Brain microvascular endothelial cell (primary cell): ENCODE measurements at regions not wholly inside any gene's neighbourhood (a gene's known extent, or its start where the extent isn't known, plus 50 kb on each side); places are given as distances from the start of the nearest gene placed in this dataset.
A peak's percentile ranks its signal among the peaks of the same experiment; 100 is the strongest.

Source experiments
- DNase-seq: peaks from one replicate; pipeline ENCODE4 v3.0.0-alpha.2; 2020
- H3K27ac ChIP-seq: fragments of 250-450 bp; sonication (Bioruptor Pico); 2 replicates; pipeline ENCODE4 v1.5.1; 2020; ENCODE audit warnings: mild to moderate bottlenecking, moderate library complexity
- H3K27me3 ChIP-seq: fragments of 250-450 bp; sonication (Bioruptor Pico); replicated peaks from 2 replicates; pipeline ENCODE4 v1.5.1; 2020; ENCODE audit warnings: mild to moderate bottlenecking
- H3K36me3 ChIP-seq: fragments of 250-450 bp; sonication (Bioruptor Pico); replicated peaks from 2 replicates; pipeline ENCODE4 v1.5.1; 2020; ENCODE audit warnings: mild to moderate bottlenecking
- H3K4me3 ChIP-seq: 2 replicates; pipeline ENCODE4 v1.5.1; 2011; ENCODE audit warnings: low read depth, mild to moderate bottlenecking, control low read depth, low read length, moderate library complexity
- in situ Hi-C: cut with HindIII; loops from 2 replicates; pipeline ENCODE4 v1.10.0; 2017; ENCODE audit warnings: low sequenced_read_pairs, low pct_ligation_motif_present
- TF ChIP-seq, protein P1 (sequence below): IDR thresholded peaks from 2 replicates; pipeline ENCODE4 v1.5.1; 2011; ENCODE audit warnings: low read depth, mild to moderate bottlenecking, moderate library complexity, low read length, control low read depth, inconsistent platforms; ENCODE audit errors: missing control alignments

- in situ Hi-C loops, result no loop called here
- Histone ChIP-seq H3K27me3 (no peaks in the 10 kb centered on the region), H3K36me3 (no peaks in the 10 kb centered on the region), H3K27ac (no peak overlapping the region), H3K4me3 (no peak overlapping the region)
- TF ChIP-seq, protein P1, sequence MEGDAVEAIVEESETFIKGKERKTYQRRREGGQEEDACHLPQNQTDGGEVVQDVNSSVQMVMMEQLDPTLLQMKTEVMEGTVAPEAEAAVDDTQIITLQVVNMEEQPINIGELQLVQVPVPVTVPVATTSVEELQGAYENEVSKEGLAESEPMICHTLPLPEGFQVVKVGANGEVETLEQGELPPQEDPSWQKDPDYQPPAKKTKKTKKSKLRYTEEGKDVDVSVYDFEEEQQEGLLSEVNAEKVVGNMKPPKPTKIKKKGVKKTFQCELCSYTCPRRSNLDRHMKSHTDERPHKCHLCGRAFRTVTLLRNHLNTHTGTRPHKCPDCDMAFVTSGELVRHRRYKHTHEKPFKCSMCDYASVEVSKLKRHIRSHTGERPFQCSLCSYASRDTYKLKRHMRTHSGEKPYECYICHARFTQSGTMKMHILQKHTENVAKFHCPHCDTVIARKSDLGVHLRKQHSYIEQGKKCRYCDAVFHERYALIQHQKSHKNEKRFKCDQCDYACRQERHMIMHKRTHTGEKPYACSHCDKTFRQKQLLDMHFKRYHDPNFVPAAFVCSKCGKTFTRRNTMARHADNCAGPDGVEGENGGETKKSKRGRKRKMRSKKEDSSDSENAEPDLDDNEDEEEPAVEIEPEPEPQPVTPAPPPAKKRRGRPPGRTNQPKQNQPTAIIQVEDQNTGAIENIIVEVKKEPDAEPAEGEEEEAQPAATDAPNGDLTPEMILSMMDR, result no peak
- DNase-seq, result no peak
Observed at GRCh38 chr16:51388516-51388951, 237.5 kb upstream of the SALL1 start.

DNA sequence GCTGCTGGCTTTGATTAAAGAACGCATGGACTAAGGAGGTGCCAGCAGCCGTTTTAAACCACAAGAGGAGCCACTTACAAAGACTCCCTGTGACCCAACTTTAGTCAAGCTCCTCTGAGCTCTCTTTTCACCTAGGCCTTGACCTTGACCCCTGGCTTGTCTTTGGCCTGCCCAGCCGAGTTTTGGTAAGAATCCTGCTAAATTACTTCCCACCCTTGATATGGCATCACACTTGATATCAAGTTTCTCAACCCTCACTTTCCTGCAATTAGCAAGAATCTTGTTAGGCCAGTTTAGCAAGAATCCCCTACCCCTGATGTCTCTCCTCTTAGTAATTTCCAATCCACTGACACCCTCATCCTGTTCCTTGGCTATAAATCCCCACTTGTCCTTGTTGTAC, 232.8 kb upstream of the SALL1 start:
- TF ChIP-seq, protein P1, result no peak
- no peak for DNase-seq
- in situ Hi-C loops, result no loop called here
- H3K36me3 ChIP-seq, result no peaks in the 10 kb centered on the region
- no peak overlapping the region for H3K4me3 ChIP-seq
- no peak overlapping the region for H3K27ac ChIP-seq
- no peaks in the 10 kb centered on the region for H3K27me3 ChIP-seq

DNA sequence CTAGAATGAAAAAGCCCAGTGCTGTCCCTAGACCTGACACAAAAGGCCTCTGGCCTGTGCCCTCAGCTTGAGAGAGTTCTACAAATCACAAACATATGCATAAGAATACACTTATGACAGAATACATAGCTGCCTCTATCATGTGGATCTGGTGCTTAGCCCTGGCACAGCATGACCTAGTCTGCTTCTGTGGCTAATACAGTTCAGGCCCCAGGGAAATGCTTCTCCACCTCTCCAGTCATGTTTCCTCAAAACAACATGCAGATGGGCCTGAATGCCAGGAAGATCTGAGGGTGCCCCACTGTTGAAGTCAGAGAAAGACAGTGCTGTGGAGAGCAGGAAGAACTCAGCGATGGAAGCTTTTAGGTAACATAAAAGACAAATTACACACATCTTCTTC, 231.9 kb upstream of the SALL1 start:
- no peaks in the 10 kb centered on the region for H3K27me3 ChIP-seq
- no peak for DNase-seq
- no peaks in the 10 kb centered on the region for H3K36me3 ChIP-seq
- in situ Hi-C loops, result no loop called here
- no peak overlapping the region for H3K4me3 ChIP-seq
- TF ChIP-seq, protein P1, result no peak
- H3K27ac ChIP-seq, result no peak overlapping the region

- TF ChIP-seq, protein P1, result no peak
Observed at GRCh38 chr16:51382211-51382610, 231.1 kb upstream of the SALL1 start.

DNA sequence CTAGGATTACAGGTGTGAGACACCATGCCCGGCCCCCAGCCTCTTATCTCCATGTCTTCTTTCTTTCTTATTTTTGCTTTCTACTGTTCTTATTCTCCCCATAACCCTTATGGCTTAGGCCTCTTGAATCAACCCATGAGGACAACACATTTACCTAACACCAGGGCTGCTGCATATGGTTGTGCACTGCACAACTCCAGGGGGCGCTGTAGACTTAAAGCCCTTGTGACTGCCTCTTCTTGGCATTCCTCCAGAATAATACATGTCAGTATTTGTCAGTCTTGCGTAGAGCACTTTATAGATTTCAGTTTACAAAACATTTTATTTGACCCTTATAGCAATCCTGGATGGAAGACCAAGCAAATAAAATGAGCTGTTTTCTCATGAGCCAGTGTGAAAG, 225.0 kb upstream of the SALL1 start:
- DNase-seq, result no peak
- Histone ChIP-seq H3K27ac (no peak overlapping the region), H3K4me3 (no peak overlapping the region), H3K36me3 (no peaks in the 10 kb centered on the region), H3K27me3 (no peaks in the 10 kb centered on the region)
- in situ Hi-C loops, result no loop called here
- TF ChIP-seq, protein P1, result peak; percentile 24

More at GRCh38 chr16:51382211-51382610, 231.1 kb upstream of the SALL1 start:
- in situ Hi-C loops, result no loop called here
- H3K27ac ChIP-seq, result no peak overlapping the region
- H3K27me3 ChIP-seq, result no peaks in the 10 kb centered on the region
- no peak overlapping the region for H3K4me3 ChIP-seq
- no peaks in the 10 kb centered on the region for H3K36me3 ChIP-seq
- no peak for DNase-seq

DNA sequence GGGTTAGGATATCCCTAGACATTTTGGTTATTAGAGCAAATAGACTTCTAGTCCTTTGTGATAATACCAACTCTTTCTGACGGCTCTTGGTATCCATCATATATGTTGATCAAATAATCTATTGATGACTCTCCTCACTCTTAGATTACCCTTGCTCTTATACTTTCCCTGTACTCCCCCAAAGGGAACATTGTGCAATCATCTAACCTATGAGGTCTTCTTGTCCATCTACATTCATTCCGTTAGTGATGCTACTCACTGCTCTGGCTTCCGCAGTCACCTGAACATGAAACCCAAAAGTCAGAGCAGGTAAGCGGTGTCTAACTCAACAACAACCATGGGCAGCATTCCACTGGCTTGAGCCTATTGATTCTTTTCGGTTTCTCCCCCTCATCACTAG, 223.7 kb upstream of the SALL1 start:
- no peak overlapping the region for H3K27ac ChIP-seq
- in situ Hi-C loops, result no loop called here
- no peak overlapping the region for H3K4me3 ChIP-seq
- TF ChIP-seq, protein P1, result no peak
- DNase-seq, result no peak
- H3K36me3 ChIP-seq, result no peaks in the 10 kb centered on the region
- H3K27me3 ChIP-seq, result no peaks in the 10 kb centered on the region
